NCI-H446 treated with DMSO at 0.1 percent for 48 hours (cell line): ENCODE measurements at regions not wholly inside any gene's neighbourhood (a gene's known extent, or its start where the extent isn't known, plus 50 kb on each side); places are given as distances from the start of the nearest gene placed in this dataset.

Experiments
- DNase-seq: peaks from one replicate; lab custom pipeline; 2025; lab: John Stamatoyannopoulos, UW

DNA sequence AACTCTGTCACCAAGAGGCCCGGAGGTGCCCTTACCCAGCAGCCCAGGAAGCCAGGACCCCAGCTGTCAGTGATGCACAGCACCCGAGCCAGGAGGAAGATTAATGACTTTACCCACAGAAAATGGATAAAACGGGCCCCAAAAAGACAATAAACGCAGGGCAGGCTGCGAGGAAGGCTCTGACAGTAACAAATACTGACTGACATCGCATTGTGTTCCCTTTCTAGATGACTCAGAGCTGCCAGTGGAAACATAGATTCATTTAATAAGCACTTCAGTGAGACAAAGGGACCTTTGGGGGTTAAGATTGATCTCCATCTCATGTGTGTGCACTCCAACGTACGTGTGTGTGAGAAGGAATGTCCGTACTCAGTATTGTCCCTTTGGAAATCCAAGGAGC is 225.3 kb upstream of the PPP2R3A start:
- no peak for DNase-seq

DNA sequence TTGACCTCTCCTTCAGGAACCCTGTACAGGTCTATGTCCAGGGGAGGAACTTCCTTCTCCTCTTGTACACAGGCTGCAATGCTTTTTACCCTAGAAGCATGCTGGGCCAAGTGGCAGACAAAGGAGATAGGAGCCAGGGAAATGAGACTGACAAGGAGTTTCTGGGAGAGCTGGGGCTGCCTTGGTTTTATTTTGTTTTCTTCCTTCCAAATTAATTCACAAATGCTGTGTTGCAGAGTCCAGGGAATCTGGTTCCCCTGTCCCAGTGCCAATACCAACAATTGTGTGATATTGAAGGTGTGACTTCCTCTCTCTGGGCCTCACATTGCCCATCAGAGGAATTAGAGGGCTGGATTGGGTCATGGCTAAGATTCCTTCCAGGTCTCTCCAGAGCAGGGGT is 224.8 kb upstream of the PPP2R3A start:
- DNase-seq, result no peak

DNA sequence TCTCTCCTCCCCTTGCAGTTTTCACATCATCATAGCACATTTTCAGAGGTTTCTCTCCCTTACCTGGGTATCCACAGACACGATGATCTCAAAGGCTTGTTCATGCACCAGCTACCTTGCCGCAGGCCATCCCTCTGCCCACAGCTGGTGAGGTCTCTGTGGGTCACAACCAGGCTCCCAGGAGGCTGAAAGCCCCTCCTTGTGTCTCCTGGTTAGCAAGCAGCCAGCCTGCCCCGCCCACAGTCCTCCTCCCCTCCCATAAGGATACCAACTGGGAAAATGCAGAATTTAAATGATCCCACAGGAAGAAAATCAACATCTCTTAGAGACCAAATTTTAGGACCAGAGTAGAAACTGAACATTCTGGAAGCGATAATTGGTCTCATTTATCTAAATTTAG is 213.5 kb upstream of the PPP2R3A start:
- DNase-seq, result no peak

DNA sequence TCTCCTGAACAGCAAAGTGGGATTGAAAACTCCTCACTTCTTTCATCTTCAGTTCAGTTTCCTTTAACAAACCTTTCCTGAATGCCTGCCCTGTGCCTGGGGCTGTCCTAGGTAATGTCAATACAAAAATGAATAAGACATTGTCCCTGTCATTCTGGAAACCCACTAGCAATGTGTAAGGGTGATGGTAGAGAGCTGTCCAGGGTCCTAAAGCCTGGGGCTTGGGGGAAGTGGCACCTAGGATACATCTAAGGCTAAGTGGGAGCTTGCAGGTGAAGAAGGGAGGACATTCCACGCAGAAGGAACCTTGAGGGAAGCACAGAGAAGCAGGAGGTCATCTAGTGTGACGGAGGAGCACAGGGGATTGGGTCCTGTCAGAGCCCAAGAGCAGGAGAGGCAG is 212.7 kb upstream of the PPP2R3A start:
- no peak for DNase-seq

DNA sequence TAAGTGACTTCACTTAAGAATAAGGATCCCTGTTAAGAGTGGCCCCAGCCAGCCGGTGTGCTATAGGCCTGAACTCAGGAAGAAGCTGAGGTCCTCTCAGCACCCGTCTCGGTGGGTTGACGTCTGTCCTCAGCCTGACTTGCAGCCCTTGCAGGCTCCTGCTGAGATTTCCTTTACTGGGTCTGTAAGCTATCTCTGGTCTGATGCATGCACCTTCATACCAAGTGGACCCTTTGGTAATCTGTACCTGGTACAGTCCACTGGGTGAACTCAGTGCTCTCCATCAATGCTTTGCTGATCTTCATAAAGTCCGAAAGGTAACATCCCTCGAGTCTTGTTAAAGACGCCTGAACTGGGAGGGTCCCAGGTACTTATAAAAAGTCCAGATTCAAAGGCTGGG is 212.0 kb upstream of the PPP2R3A start:
- DNase-seq, result no peak

DNA sequence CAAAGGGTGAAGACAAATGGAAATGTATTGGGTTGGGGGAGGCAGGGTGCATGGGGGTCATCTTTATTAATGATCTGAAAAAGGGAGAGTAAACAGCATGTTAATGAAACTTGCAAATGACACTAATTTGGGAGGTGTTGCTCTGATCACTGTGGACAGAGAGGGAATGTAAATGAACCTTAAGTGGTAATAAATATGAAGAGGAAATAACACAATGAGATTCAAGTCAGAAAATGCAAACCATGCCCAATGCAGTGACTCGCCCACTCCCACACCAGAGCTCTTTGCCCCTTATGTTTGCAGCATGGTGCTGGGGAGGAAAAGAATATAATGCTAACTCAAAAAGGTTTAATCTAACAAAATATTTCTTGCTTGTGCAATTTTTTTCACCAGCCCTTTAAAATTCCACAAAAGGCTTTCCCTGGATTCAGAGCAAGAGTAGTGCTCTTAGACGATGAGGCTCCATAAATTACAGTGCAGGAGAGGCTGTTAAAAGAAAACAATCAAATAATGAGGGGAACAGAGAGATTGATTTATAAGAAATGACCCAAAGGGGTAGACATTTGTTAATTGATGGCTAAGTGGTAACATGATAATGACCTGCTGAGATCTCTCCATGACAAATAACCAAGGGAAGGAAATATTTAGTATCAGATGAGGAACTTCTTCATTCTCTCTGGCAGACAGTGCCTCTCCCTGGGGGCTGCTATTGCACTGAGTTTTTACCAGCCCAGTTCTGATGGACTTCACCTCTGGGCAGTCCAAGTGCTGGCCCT is 210.0 kb upstream of the PPP2R3A start:
- no peak for DNase-seq

DNA sequence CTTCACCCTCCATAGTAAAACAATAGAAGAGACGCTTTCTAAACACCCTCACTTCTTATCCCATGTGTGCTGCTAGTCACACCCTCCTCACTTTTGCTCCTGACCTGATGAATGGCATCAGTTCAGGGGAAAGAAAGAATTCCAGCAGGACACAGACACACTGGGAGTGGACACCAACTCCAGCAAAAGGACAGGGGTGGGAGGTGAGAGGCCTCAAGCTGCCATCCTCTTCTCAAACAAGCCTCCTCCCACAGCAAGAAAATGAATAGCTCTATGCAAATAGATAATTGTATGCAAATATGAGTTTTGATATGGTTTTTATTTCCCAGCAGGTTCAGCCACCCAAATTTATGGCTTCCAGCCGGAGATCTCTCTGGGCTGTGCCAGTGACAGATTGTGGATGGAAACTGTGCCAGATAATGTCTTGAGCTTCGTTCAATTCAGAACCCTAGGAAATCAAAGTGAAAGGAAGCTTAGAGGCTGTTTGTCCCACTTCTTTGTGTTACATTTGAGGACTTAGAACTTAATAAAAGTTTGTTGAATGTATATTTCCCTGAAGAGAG is 209.3 kb upstream of the PPP2R3A start:
- DNase-seq, result no peak

DNA sequence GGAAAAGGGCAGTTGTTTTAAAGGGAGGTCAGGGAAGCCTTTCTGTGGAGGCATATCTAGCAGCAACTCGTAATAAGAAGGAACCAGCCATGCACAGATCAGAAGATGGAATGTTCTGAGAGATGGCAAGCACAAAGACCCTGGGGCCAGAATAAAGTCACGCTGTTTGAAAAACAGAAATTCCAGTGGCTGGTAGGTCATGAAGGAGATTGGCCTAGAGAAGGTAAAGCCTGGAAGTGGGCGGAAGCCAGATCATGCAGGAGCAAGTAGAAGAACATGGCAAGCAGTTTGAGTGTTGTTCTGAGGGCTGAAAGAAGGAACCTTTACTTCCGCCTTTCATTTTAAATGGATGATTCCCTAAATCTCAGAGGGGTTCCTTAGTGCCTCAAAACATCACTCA is 208.1 kb upstream of the PPP2R3A start:
- no peak for DNase-seq

DNA sequence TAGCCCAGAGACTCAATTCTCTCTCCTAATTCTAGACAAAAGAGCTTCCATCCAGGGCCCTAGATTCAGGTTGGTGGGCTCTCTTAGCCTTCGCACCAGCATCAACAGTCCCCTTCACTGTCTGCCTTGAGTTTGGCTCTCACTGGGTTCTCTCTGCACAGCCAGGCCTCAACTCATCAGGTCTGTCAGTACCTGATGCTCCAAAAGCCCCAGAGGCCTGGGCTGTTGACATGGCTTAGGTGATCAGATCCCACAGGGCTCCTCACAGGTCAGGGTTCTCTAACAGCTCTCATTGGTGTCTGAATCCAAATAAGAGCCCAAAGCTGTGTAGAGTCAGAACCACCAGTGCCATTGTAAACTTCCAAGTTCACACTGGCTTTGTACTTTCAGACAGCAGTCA is 206.6 kb upstream of the PPP2R3A start:
- DNase-seq, result no peak

DNA sequence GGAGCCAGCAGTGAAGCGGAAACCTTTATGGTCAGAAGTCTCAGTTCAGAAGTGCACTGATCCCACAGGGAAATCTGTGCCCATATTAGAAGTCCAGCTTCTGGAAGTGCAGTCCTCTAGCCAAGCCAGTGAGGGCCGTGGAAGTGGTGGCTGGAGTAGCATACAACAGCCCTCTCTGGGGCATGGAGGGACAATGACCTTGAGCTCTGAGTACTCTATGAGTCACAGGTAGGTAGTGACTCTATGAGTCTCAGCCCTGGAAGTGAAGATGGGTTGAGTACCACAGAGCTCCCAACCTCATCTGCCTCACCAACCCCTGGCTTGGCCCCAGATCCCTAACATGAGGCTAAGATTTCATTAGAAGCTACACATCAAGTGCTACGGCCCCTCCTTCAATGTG is 205.9 kb upstream of the PPP2R3A start:
- no peak for DNase-seq

DNA sequence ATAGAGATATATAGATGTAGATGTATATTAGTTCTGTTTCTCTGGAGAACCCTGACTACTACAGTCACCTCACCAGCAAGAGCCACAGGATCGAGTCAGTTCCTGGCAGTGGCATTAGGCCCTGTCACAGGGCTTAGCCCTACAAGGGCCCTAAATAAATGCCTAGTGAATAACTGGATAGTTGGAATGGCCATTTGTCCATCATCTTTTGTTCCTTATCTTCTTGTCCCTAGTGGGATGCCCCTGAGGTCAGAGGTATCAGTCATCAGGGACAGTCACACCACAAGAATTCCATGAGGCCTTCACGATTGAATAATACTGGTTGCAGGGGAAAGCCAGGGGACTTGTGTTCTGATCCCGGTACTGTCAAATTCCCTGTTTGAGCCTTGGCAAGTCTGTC is 204.9 kb upstream of the PPP2R3A start:
- no peak for DNase-seq

DNA sequence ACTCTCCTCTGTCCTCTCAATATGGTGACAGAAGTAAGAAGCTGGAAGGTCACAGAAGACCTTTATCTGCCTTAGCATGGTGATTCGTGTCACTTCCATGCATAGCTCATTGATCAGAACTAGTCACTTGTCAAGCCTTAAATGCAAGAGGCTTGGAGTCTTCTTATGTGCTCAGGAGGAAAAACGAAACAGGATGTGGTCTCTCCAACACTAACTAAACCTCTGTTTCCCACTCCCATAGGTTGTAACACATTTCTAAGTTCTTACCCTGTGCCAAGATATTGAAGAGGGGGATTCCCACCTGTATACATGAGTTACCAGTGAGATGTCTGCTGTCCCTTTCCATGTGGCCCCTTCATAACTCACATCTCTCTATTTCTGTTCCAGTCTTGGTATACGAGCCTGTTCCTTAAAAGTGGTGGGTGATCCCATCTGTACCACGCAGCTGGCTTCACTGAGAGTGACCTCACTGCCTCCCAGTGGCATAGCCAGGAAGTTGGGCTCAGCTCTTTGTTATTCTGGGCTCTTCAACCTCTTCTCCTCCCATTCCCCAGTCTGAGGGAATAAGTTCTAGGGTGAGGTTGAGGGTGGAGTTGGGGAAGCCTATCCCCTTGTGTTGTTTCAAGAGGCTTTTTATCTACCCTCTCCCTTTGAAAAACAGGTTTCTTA is 203.2 kb upstream of the PPP2R3A start:
- DNase-seq, result no peak

DNA sequence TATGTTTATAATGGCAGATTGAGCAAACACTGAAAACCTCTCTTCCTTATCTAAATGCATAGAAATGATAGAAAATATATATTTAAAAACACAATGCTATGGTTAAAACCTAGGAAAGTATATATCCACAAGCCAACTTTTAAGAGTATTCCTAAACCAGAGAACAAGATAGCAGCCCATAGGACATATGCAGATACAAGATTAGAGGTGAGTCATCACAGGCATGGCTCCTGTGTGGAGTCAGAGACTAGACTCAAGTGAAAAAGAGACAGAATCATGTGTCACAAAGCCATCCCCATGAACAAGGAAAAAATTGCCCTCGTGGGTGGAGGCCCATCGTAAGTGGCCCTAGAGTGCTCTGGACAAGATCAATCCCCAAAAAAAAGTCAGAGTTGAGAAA is 199.4 kb upstream of the PPP2R3A start:
- DNase-seq, result no peak

DNA sequence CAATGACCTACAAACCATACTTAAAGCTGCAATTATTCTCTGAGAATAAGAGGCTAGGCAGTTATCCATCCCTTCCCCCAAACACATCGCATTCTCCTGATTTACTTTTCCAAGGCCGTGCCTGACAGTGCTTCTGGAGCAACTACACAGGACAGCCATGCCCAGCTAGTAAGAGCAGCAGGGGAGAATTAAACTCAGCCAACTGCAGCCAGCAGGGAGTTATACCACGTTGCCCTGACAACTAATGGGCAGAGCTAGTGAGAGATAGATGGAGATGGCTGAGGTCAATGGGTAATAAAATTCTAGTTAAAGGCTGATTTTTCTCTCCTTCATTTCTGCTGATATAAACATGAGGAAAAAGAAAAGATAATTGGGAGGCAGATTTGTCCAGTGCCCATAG is 193.8 kb upstream of the PPP2R3A start:
- no peak for DNase-seq

DNA sequence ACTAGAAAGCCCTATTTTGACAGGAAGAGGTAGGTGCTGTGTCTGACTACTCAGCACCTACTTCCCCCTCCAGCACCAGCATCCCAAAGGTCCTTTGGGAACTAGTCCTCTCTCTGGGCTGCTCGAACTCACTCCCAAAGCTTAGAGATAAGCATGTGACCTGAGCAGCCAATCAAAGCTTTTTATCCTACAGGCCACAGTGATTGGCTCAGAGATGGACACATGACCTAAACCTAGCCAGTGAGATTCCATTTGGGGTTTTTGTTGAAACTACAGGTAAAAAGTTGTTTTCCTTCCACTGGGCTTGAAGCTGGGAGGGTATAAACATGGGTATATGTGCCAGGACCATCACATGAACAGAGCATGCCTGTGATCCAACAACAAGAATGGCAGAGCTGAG is 186.5 kb upstream of the PPP2R3A start:
- no peak for DNase-seq

DNA sequence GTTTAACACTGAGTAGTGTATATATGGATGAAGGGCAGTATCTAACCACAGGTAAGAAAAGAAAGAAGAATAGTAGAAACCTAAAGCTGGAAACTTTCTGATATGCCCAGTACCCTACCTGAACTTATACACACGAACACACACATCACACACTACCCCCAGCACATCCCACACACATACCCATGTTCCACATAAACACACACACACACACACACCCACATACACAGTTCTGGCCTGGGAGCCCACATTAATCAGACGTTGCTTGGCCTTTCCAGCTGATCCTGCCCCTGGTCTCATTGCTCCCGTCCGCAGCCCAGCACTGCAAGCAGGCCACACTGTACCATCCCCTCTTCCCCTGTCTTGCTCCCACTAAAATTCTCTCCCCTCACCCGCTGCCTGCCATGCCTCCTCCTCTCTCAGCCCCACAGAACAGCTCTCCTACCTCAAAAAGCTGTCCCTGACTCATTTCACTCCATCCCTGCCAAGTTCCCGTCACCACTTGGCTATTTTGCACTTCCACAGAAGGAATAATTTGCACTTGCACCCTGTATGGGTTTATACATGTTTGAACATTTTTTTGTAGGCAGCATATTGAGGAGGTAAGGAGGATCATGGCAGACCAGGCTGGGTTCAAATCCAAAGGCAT is 185.8 kb upstream of the PPP2R3A start:
- no peak for DNase-seq

DNA sequence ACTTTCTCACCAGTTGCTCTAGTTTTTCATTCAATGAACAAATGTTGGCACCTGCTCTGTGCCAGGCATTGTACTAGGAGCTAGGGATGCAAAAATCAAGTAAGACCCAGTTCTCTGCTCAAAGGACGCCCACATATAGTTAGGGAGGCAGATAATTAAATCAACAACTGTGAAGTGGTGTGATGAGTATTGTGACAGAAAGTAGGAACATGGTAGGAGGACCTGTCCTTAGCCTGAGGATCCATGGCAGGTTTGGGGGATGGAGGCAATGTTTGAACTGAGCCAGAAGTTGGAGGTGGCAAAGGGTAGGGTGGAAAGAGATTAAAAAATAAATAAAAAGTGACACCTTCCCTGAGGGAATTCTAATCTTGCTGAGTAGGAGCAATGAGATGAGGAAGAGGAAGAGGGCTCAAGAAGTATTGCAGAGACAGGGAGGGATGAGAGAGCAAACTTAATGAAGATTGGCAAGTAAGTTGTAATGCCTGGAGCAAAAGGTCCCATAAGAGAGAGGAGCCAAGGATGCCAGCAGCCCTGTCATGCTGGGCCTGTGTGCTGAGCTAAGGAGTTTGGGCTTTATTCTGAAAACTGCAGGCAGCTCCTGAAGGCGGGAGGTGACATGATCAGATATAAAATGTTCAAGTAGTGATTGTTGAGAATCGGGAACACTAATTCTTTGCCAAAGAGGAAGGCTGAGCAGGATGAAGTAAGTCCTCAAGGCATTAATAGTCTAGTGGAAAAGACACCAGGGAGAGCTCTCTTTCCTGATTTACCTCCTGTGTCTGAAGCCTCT is 184.3 kb upstream of the PPP2R3A start:
- no peak for DNase-seq

DNA sequence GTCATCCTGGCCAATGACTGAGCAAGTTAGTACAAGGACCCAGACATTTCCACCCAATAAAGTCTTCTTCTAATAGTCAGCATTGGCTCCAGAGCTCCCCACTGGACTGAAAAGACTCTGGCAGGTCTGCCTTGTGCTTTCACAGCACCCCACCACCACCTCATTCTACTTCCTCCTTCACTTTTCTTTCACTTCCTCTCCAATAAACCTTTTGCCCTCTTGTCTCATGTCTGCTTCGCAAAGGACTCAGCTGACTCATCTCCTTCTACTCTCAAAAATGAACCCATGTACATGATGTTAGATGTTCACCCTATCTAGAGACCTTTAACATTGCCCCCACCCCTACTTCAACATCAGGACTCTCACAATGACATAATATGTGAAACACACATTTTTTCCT is 181.0 kb upstream of the PPP2R3A start:
- DNase-seq, result no peak

DNA sequence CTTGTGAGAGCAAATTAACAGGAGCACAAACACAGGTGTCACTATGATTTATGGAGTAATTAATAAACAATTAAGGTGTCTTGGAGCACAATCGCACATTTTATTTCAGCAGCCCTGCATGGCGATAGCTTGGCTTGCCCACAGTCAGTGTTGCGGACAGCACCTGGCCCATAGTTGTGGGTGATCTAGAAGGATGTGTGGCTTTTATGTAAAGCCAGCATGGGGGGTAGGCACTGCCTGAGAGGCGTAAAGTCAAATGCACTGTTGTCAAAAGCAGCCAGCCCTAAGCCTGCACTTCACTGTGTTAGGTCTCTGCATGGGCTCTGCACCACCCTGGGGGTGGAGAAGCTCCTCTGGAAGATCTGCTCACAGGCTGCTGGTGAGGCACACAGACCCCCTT is 177.4 kb upstream of the PPP2R3A start:
- DNase-seq, result no peak

DNA sequence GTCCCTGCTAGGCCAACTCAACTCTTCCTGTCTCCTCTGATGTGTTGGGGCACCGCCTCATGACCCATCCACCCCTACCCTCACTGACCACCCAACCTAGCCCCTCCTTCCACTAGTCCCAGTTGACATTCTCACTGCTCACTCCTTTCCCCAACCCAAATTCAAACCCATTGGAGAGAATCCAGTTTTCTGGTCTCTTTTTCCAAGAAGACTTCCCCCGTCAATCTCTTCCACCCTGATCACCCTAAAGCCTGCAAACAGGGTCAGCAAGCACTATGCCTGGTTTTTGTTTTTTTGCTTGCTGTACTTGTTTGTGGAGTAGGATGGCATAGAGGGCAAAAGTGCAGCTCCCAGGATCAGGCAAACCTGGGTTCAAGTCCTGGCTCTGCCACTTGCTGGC is 176.6 kb upstream of the PPP2R3A start:
- DNase-seq, result no peak

DNA sequence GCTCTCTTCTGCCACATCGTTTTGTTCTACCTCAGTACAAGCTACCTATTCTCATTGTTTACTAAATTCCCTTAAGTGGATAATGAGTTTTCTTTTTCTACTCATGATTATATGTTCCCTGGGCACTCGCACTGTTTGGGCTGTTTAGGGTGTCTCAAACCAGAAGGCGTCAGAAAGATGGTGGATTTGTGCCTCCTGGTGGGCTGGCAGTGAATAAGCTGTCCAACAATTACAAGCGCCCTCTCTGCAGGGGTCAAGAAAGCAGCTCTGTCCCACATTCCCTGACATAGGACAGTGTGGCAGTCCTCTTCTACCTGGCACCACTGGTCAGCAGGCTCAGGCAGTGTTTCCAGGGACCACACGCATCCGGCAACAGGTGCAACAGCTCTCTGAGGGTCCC is 173.4 kb upstream of the PPP2R3A start:
- DNase-seq, result no peak

DNA sequence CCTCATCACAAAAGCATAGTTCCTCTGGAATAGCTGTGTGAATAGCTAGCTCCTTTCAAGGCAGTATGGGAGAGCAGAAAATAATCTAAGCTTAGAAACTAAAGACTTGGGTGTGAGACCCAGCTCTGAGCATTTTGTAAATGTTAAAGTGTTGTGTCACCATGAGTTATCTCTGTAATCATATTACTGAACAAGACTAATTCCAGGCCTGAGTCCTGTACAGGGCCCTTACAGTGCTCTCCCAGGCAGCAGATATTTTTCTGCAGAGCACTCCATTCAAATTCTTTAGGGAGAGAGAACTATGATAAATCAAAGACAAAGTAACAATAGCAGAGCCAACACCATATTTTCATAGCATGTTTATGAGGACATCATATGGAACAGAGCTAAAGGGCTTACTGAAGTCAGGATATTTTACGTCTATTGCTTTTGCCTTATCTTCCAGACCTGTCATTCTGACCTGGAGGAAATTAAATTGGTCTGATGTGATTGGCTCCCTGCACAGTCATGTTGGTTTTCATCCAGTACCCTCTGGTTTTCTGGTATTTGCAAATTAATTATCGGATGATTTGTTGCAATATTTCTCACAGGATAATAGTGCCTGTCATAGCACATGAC is 172.6 kb upstream of the PPP2R3A start:
- DNase-seq, result no peak
